Ishikawa (cell line): ENCODE measurements at regions not wholly inside any gene's neighbourhood (a gene's known extent, or its start where the extent isn't known, plus 50 kb on each side); places are given as distances from the start of the nearest gene placed in this dataset.

Experiments used
- CEBPB ChIP-seq: IDR thresholded peaks from 2 replicates; pipeline ENCODE4 v1.6.1; 2012
- EP300 ChIP-seq: IDR thresholded peaks from 2 replicates; pipeline ENCODE4 v1.6.1; 2012; ENCODE audit warnings: borderline replicate concordance
- FOXM1 ChIP-seq: IDR thresholded peaks from 2 replicates; pipeline ENCODE4 v1.6.1; 2012; ENCODE audit warnings: low read depth, borderline replicate concordance
- NFIC ChIP-seq: IDR thresholded peaks from 2 replicates; pipeline ENCODE4 v1.6.1; 2012
- RAD21 ChIP-seq: IDR thresholded peaks from 2 replicates; pipeline ENCODE4 v1.6.1; 2012; ENCODE audit warnings: low read depth
- REST ChIP-seq: IDR thresholded peaks from 2 replicates; pipeline ENCODE4 v1.6.1; 2012; ENCODE audit warnings: low read depth, mild to moderate bottlenecking
- TAF1 ChIP-seq: IDR thresholded peaks from 2 replicates; pipeline ENCODE4 v1.6.1; 2012; ENCODE audit warnings: low read depth, mild to moderate bottlenecking
- YY1 ChIP-seq: IDR thresholded peaks from 2 replicates; pipeline ENCODE4 v1.6.1; 2012; ENCODE audit warnings: low read depth
- ZBTB7A ChIP-seq: IDR thresholded peaks from 2 replicates; pipeline ENCODE4 v1.6.1; 2012; ENCODE audit warnings: low read depth
- TF ChIP-seq, protein P1 (sequence below): IDR thresholded peaks from 2 replicates; pipeline ENCODE4 v1.6.1; 2012

DNA sequence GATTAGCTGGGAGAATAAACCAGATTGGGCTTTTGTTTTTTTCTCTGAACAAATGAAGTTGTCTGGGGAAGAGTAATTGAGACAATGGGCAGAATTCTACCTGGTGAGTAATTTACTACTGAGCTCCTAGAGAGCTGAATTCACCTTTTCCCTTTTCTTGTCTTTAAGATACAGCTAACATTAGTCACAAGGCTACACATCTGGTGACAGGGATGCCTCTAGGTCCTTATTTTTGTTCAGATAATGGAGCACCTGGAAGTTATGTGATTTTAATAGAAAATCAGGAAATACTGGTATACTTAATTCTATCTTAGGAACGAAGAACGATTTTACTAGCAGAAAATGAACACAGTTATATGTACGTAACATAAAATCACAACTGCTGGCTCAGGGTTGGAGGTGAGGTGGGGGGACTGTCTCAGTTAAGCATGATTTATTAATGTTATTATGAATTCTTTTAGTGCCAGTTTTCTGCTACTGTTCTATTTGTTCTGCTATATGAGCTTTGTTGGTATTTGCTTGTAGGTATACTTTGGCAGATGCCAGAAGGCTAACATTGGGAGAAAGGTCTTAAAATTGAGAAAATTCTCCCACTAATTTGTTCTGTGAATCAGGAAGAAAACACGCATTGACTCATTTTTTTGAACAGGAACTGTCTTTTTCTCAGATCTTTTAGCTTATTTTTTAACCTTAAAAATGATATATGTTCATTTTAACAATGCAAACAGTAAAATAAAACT is 482.7 kb upstream of the RGS6 start:
- TF ChIP-seq CEBPB (no peak), EP300 (no peak), FOXM1 (no peak), ZBTB7A (no peak), REST (no peak), NFIC (no peak), YY1 (no peak), TAF1 (no peak), RAD21 (no peak)
- TF ChIP-seq, protein P1, sequence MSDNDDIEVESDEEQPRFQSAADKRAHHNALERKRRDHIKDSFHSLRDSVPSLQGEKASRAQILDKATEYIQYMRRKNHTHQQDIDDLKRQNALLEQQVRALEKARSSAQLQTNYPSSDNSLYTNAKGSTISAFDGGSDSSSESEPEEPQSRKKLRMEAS, result no peak
